ENCODE measurements at regions not wholly inside any gene's neighbourhood (a gene's known extent, or its start where the extent isn't known, plus 50 kb on each side); places are given as distances from the start of the nearest gene placed in this dataset.
"Not testable (repeated sequence)": the region's sequence is repeated elsewhere in the genome, so short reads cannot be mapped to it uniquely, and the experiment has no call there.

DNA sequence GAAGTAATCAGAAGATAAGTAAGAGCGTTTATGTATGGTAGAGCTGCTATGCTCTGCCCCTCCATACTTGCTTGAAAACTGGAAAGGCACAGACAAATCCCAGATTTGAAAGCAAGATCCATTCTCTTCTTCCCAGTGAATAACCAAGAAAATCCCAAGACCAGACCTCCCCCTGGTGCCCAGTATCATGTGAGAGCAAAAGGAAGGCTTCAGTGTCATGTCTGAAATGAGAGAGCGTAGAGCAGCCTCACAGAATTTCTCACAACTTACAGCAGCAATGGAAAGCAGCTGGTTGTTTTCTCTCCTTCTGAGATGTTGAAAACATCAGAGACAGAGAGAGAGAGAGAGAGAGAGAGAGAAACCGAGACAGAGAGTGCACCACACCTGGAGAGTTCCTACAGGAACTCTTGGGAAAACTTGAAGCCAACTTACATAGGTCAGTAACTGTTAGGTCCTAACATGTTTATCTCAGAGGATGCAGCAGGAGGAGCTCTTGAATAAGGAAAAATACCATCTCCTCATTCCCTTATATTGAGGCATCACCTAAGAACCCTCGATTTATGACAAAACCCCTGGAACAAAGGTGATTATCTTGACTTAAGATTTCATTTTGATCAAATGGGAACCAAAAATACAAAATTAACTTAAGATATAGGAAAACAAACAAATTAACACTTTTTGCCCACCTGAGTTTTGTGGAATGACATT is 273.3 kb downstream of the NSUN3 start:
- DNase-seq: peak in 1 of 4 experiments; percentile 1

DNA sequence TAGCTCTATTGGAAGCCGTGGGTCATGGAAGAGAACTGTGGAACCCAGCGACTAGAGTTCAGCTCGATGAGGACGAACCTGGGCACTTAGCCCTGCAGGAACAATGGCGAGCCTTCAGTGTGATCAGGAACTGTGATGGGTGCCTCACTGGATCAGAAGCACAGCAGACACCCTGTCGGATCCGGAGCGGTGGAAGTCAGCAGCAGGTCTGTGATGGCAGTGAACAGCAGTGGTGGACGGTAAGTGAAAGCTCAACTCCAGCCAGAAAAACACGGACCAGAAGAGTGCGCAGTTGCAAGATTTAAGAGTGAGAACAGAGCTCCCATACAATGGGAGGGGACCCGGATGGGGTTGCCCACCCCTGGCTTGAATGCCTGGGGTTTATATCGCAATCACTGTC is 282.2 kb downstream of the NSUN3 start:
- DNase-seq: no peak

DNA sequence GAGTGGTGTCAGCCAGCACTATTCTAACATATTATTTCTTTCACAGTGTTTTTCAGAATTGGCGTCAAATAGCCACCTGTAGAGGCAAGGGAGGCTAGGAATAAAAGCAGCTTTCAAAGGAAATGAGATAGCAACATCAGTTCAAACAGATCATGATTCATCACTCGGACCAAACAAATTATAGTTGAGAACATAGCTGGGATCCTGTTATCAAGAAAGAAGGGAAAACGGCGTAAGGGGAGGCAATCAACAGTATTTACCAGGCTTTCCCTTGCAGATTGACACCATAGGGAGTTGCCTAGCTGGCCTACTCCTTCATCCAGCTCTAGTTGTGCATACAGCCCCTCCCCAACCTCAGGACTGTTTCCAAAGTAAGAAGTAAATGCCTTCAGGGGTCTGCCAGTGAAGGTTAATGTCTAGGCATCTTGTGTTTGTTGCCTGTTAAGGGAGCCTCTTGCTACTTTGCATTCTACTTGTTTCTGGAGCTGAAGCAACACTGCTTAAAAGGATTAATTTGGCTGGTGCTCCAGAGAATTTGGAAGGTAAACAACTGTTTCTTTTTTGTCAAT is 286.5 kb downstream of the NSUN3 start:
- DNase-seq: no peak

DNA sequence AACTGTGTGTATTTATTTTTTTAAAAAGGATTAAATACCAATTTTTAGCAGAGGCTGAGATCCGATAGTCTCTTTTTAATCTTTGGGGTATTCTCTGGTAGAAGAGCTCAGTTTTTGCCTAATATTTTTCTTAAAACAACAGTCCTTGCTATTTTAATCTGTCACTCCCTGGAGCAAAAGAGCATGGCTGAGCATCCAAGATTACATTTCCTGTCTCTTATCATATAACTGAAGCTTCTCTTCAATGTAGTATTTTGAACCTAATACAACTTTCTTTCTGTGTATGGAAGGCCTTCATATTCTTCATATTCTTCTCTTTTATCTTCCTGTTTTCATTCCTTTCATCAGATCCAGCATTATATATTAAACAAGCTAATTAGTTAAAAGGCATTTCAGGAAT is 293.7 kb downstream of the NSUN3 start:
- no peak for DNase-seq

DNA sequence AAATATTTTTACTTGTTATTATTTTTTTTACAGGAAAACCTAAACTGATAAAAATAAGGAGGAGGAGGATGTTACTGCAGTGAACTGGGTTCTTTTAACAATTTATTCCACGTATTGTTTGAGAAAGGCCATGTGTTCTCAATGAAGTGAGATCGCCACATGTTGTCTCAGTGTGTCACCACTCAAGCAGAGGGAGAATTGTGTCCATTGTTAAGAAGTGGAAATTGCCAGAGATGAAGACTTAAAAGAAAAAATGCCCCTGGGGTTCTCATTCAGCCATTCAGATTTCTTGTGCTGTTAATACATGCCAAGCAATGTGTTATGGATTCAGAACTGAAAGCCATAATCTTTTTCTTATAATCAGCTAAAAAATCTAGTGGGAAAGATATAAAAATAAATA is 297.1 kb downstream of the NSUN3 start:
- DNase-seq: no peak

DNA sequence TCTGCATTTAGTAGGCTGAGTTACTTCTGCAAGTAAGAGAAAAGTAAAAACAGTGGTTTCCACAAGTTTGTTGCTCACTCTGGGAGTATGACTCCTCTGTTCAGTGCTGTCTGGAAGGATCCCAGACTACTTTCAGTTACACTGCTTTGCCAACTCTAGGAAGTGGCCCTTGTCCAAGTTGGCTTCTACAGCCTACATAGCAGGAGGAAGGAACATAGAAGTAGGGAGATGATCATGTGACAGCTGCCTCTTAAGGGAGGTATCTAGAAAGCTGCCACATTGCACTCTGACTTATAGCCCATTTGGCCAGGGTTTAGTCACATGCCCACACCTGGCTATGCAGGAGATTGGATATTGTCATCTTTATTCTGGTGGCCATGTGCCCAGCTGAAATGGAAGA is 298.1 kb downstream of the NSUN3 start:
- DNase-seq: no peak

DNA sequence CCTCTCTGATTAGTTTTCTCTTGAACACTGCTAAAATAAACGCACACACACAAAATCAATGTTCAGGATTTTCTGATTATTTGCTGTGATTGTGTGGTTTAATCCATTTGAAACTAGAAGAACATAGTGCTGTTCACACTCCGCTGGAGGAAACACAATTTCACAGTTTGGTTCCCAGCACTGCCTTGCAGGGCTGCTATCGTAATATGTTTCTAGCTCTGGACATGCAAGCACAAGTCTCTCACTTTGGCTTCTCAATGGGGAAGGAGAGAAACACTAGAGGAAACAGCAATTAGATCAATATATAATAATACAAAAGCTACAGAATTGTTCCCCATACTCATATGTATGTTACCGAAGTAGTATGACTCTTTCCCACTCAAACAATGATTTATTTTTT is 299.5 kb downstream of the NSUN3 start:
- no peak for DNase-seq

DNA sequence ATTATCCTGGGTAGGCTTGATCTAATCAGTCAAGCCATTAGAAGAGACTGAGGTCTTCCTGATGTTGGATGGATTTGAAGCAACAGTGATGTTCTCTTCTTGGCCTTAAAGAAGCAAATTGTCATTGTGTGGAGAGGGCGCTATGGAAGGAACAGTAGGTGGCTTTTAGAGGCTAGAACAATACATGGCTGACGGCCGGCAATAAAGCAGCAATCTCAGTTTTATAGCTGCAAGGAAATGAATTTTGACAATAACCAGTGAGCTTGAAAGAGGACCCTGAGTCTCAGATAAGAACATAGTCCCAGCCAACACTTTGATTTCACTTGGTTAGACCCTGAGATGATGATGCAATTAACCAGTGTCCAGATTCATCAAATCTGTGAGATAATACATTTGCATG is 302.1 kb downstream of the NSUN3 start:
- no peak for DNase-seq

DNA sequence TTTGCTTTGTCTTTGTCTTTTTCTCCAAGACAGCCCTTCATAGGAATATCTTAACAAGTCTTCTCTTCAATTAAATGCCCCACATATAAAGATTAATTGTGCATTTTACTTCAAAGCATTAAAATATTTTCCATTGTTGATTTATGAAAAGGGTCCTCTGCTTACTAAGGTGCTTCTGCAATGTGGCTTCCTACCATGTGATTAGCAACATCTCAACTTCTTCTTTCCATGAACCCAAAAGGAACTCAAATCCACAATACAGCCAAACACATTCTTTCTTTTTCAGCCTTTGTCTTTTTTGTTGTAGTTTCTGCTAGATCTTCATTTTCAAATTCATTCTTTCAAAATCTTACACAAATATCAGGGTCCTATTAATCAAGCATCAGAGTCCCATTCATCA is 309.2 kb downstream of the NSUN3 start:
- DNase-seq: peak in 1 of 4 experiments; percentile 7

DNA sequence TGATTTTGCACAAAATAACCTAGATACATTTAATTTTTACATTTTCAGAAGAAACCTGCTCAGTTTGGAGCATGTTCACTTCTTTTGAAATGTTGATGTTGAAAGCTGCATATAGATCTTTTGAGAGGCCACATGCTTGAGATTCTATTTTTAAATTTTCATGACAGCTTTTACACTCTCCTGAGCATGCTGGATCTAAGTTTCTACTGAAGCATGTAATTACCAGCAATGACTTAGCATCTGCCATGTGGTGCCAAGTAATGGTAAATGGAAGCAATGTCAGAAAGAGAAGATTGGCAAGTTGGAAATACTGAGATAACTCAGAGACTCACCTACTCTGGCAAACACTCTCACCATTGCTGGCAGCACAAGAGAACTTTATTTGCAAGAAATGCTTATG is 310.6 kb downstream of the NSUN3 start:
- DNase-seq: no peak

DNA sequence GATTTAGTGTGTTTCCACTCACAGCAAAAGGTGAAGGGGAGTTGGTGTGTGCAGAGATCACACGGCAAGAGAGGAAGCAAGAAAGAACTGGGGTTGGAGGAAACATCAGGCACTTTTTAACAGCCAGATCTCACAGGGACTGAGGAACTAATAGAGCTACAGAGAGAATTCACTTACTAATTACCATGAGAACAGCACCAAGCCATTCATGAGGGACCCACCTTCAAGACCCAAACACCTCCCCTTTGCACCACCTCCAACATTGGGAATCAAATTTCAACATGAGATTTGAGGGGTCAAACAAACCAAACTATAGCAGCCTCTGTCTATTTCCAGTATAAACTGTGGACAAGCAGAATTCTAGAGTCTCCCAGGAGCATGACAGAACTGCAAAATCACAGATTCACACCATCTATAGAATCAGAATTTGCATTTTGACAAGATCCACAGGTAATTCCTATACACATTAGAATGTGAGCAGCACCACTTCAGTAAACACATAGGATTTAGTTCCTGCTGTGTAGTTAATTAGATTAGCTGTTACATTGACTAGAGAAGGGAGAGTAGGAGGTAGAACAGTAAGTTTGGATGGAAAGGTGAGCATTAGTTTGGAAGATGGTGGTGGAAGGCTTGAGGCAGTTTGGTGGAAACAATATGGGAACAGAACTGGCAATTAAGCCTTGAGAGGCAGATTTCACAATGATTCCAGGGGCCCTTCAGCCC is 311.7 kb downstream of the NSUN3 start:
- no peak for DNase-seq

DNA sequence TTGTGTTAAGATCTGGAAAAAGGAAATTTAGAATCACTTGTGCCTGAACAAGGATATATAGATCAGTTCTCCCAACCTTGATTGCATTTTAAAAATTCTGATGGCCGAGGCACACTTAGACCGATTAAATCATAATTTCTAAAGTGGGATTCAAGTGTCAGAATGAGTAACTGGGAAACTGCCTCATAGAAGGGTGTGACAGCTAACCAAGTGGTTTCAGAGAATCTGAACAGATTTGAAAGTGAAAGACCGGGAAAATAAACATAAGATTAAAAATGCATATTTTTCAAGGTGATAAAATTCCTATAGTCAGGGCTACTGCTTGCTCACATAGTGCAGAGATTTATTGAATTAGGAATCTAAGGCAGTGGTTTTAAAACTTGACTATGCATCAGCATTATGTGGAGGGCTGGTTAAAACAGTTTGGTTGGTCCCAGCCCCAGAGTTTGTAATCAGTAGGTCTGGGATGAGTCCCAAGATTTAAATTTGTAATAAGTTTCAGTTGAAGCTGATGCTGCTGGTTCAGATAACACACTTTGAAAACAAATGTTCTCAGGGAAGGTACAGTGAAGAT is 314.3 kb downstream of the NSUN3 start:
- DNase-seq: not testable (repeated sequence)

DNA sequence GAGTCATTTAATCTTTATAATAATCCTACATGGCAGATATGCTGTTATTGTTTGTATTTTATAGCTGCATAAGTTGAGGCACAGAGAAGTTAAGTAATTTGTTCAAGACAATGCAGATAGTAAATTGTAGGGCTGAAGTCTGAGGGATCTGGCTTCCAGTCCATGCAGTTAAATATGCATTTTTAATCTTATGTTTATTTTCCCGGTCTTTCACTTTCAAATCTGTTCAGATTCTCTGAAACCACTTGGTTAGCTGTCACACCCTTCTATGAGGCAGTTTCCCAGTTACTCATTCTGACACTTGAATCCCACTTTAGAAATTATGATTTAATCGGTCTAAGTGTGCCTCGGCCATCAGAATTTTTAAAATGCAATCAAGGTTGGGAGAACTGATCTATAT is 315.0 kb downstream of the NSUN3 start:
- not testable (repeated sequence) for DNase-seq

DNA sequence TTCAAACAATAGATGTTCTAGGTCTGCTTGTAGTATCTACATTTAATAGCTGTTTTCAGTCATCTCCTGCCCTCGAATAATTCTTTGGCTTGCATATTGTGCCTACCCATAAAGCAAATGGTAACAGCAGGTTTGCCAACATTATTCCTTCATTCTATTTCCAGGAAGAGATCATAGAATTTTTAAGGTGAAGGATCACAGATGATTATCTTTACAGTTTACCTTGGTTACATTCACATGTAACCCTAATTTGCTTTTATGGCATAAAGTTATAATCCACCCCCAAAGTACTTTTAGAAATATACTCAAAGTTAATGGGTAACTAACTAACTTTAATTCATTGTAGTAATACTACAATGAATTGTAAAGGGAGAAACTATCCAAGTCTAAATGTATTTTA is 315.5 kb downstream of the NSUN3 start:
- no peak for DNase-seq

DNA sequence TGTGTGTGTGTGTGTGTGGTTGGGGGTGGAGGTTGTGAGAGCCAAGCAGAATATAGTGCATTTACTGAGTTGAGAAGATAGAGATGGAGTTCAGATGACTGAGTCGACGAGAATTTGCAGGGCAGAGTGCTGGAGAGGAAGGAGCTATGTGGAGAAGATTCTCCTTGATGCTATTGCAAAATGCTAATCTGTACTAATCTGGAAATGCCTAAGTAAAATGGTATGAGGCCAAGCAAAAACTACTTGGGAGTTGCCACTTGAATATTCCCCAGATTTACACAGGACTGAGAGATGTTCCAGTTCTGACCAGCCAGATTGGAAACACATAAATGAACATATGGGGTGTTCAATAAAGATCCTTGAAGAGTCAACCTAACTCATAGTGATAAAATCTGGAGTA is 316.4 kb downstream of the NSUN3 start:
- DNase-seq: no peak

DNA sequence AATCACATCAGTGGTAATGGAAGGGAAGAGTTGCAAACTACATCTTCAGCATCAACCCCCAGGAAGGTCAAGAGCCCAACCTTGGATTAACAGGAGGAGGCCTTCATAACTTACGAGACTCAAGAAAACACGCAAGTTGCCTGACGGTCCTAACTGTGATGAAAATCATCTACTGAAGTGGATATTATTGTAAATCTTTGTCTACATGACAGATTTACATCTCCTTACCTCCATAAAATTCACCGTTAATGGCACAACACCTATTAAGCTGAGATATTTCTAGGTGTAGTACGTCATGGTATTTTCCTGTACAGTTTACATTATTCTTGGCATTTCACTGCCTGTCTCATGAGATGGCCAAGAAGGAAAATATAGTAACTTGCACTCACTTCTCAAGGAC is 332.0 kb downstream of the NSUN3 start:
- DNase-seq: no peak

DNA sequence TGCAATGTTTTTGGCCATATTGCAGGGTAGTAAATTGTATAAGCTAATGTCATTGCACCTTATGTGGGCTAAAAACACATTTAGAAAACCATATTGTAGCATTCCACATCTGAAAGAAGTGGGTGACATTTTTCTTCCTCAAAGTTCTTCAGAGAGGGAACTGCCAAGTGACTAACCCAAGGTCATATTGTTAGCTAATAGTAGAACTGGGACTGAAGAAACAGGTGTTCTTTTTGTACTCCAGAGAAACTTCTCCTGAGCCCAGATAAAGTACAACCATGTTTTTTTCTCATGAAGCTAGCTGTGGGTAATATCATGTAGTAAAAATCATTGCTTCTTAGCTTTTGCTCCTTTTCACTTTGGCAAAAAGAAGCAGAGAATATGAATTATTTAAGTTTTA is 333.0 kb downstream of the NSUN3 start:
- no peak for DNase-seq

DNA sequence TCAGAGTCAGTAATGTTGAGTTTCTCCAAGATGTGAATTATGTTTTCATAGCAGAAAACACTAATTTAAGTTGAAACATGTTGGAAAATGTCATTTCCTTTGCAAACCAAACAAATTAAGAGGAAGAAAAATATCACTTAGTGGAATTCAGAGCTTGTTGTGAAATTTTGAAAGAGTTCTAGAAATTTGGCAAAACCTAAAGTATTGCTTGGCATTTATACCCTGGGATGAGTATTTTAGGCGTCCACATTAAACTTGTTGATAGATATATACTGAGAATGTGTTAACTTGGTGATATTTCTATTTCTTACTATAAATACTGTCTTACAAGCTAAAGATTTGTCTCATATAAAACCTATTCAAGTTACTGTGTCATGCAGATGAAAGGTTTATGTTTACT is 335.2 kb downstream of the NSUN3 start:
- no peak for DNase-seq

DNA sequence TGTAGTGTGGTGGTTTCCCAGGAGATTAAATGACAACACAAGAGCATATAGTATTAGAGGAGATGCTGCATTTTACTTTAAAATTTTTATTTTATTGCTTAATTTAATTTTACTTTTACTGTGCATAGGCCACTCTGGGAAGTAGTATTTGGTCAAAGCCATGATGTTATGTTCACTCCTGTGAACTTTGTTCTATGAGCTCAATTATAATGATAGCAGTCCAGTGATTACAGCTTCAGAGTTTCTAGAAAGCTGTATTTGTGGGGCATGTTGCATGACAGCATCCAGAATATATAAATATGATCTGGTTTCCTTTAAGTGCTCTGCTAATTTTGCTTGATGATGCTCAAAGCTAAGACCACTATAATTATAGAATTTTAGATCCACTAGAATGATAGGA is 338.6 kb downstream of the NSUN3 start:
- DNase-seq: no peak

DNA sequence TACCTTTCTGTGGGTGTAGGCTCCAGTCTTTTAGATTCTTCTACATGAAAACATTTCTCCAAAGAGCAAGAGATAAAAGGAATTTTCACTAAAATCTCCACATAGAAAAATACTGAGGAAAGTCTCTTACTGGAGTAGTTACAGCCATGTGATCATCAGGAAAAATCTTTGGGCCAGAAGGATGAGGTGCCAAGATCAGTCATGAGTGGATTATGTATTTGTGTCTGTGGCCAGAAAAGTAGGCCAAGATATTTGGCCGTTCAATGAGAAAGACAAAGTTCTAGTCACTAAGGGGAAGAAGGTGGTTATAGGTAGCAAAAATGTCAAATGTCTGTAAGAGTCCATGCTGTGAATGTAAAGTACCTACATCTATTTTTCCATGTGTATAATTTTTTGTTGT is 339.3 kb downstream of the NSUN3 start:
- no peak for DNase-seq

DNA sequence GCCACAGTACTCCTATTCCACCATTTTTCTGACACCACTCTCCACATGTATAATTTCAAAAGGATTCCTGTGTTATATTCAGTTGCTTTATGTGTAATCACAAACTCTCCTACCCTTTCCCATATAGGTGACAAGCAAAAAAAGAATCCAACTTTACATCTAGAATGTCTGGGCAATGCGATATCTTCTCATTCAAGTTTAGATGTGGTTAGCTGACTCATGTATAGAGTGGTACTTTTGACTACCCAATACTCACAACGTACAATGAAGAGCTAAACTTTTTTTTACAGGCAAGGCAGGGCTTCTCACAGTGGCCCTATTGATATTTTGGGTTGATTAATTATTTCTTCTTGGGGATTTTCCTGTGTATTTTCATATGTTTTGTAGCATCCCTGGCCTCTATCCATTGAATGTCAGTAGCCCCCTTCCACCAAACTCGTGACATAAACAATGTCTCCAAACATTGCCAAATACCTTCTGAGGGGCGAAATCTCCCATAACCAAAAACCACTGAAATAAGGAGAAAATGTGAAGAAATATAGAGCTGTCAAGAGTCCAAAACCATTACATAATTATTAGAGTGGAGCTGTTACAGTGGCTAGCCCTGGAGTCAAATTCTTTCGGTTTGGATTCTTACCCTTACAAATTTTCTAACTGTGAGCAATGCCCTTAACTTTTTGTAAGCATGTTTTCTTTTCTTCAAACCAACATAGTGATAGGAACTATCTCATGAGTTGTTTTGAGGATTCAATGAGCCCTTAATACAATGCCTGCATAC is 342.6 kb downstream of the NSUN3 start:
- no peak for DNase-seq

DNA sequence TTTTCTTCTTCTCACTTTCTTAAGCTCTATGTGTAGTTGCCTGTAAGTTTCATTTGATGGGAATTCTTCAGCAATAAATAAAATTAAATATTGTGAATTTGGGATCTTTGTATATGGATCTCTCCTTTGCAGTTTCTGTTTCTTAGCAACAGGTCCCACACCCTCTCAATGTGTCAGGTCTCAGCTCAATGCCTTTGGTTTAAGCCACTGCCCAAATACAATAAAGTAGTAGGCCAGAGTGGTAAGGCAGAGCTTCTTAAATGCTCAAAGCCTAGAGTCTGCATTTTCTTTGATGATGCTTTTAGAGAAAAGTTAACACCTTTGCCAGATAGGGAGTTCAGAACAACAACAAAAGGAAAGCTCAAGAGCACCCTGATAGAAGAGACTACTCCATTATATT is 343.7 kb downstream of the NSUN3 start:
- no peak for DNase-seq

DNA sequence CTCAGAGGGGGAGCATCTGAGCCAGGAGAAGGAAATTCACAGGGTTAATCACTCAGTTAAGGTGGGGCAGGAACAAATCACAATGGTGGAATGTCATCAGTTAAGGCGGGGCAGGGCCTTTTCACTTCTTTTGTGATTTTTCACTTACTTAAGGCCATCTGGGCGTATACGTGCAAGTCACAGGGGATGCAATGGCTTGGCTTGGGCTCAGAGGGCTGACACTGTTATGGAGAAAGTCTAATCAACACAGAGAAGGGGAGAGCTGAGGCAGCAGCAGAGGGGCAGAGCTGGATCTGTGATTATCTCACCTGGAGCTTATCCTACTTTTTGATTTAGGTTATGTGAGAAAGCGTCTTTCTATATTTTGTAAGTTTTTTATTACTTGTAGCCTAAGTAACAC is 350.1 kb downstream of the NSUN3 start:
- DNase-seq: not testable (repeated sequence)

Measured in suppressor macrophage (primary cell).